ENCODE measurements at regions not wholly inside any gene's neighbourhood (a gene's known extent, or its start where the extent isn't known, plus 50 kb on each side); places are given as distances from the start of the nearest gene placed in this dataset.

DNA sequence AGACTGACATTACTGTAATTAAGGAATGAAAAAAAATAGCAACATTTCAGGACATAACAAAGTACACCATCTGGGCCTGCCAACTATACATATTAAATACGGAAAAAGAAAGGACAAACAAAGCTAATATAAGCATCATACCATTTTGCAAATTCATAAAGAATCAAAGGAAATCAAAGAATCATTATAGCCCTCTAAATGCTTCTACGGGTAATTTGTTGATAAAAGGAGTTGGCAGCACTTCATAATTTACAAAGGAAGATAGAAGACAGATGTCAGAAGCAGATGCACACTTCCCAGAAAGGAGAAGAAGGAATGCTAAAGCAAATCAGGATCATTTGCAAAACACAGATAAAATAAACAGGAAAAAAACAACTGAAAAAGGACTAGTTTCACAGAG lies 1757.3 kb downstream of the PCDH7 start:
- Histone ChIP-seq H3K9me3 (ENCODE audit: low read length) (no peaks in the 10 kb centered on the region), H3K4me1 (ENCODE audit: insufficient read depth, low read length) (peaks cover 3% of the 10 kb centered on the region; the same call in 1 of the 2 replicates), H3K4me3 (ENCODE audit: low read length) (no peak overlapping the region), H4K20me1 (ENCODE audit: low read length) (no peaks in the 10 kb centered on the region), H3K36me3 (ENCODE audit: low read depth, low read length) (no peaks in the 10 kb centered on the region), H3F3A (ENCODE audit: low read length, unreplicated experiment) (no peaks in the 10 kb centered on the region), H3K27ac (ENCODE audit: low read length) (no peak overlapping the region), H3K4me2 (ENCODE audit: low read length) (no peak overlapping the region), H3K9ac (ENCODE audit: low read length) (no peak overlapping the region), H3K79me2 (ENCODE audit: low read length) (no peaks in the 10 kb centered on the region), H3K27me3 (ENCODE audit: low read length) (no peaks in the 10 kb centered on the region), H2AFZ (ENCODE audit: low read length) (no peak overlapping the region), H3K9me2 (replicated peaks; ENCODE audit: low read length) (no peaks in the 10 kb centered on the region)
- TF ChIP-seq, protein P1, sequence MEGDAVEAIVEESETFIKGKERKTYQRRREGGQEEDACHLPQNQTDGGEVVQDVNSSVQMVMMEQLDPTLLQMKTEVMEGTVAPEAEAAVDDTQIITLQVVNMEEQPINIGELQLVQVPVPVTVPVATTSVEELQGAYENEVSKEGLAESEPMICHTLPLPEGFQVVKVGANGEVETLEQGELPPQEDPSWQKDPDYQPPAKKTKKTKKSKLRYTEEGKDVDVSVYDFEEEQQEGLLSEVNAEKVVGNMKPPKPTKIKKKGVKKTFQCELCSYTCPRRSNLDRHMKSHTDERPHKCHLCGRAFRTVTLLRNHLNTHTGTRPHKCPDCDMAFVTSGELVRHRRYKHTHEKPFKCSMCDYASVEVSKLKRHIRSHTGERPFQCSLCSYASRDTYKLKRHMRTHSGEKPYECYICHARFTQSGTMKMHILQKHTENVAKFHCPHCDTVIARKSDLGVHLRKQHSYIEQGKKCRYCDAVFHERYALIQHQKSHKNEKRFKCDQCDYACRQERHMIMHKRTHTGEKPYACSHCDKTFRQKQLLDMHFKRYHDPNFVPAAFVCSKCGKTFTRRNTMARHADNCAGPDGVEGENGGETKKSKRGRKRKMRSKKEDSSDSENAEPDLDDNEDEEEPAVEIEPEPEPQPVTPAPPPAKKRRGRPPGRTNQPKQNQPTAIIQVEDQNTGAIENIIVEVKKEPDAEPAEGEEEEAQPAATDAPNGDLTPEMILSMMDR (conservative IDR thresholded peaks at IDR 0.05; ENCODE audit: low read depth, low read length), result no peak
- TF ChIP-seq EZH2 (IDR thresholded peaks at IDR 0.05; ENCODE audit: low read length, unreplicated experiment), result no peak
- no TSS peak for BruUV-seq (replicated peaks)
- no peak for DNase-seq
- intact Hi-C loops (cut with micrococcal nuclease), result no loop called here
- ChIA-PET POLR2A (ENCODE audit: unreplicated experiment) (no interaction called here), CTCF (no interaction called here)
- no peak for ATAC-seq

- intact Hi-C loops (cut with micrococcal nuclease), result no loop called here
- Histone ChIP-seq H2AFZ (ENCODE audit: low read length) (no peak overlapping the region), H3K9me3 (ENCODE audit: low read length) (no peaks in the 10 kb centered on the region), H3K27me3 (ENCODE audit: low read length) (no peaks in the 10 kb centered on the region), H3K27ac (ENCODE audit: low read length) (no peak overlapping the region), H3K4me1 (ENCODE audit: insufficient read depth, low read length) (peaks cover 4% of the 10 kb centered on the region; the same call in 1 of the 2 replicates), H3K4me2 (ENCODE audit: low read length) (no peak overlapping the region), H3F3A (ENCODE audit: low read length, unreplicated experiment) (no peaks in the 10 kb centered on the region), H4K20me1 (ENCODE audit: low read length) (no peaks in the 10 kb centered on the region), H3K9ac (ENCODE audit: low read length) (no peak overlapping the region), H3K36me3 (ENCODE audit: low read depth, low read length) (no peaks in the 10 kb centered on the region), H3K4me3 (ENCODE audit: low read length) (no peak overlapping the region), H3K9me2 (replicated peaks; ENCODE audit: low read length) (no peaks in the 10 kb centered on the region), H3K79me2 (ENCODE audit: low read length) (no peaks in the 10 kb centered on the region)
- TF ChIP-seq EZH2phosphoT487 (IDR thresholded peaks at IDR 0.05; ENCODE audit: borderline replicate concordance, low read length), result no peak
- TF ChIP-seq EZH2 (IDR thresholded peaks at IDR 0.05; ENCODE audit: low read length, unreplicated experiment), result no peak
- TF ChIP-seq, protein P1 (conservative IDR thresholded peaks at IDR 0.05; ENCODE audit: low read depth, low read length), result no peak
- no TSS peak for BruUV-seq (replicated peaks)
- ATAC-seq, result no peak
- POLR2A ChIA-PET (ENCODE audit: unreplicated experiment), result no interaction called here
- DNase-seq, result no peak
- CTCF ChIA-PET, result interaction anchor here (0.7 kb wide), 1 partner anchor 644 kb away, joined by 6 read pairs; no protein-coding TSS in a partner anchor
Observed at GRCh38 chr4:32485956-32486355, 1765.8 kb downstream of the PCDH7 start.

GRCh38 chr4:32488690-32489089 lies 1768.5 kb downstream of the PCDH7 start:
- H3K36me3 ChIP-seq (ENCODE audit: low read depth, low read length), result no peaks in the 10 kb centered on the region
- H3K4me3 ChIP-seq (ENCODE audit: low read length), result no peak overlapping the region
- no peaks in the 10 kb centered on the region for H3K27me3 ChIP-seq (ENCODE audit: low read length)
- H3K4me1 ChIP-seq (ENCODE audit: insufficient read depth, low read length), result peaks cover 4% of the 10 kb centered on the region; the same call in 1 of the 2 replicates
- H3K9me3 ChIP-seq (ENCODE audit: low read length), result no peaks in the 10 kb centered on the region
- no peak overlapping the region for H3K4me2 ChIP-seq (ENCODE audit: low read length)
- H4K20me1 ChIP-seq (ENCODE audit: low read length), result no peaks in the 10 kb centered on the region
- H3K27ac ChIP-seq (ENCODE audit: low read length), result no peak overlapping the region
- ATAC-seq (peak; percentile 78), DNase-seq (peak; percentile 77)
- ChIA-PET POLR2A (ENCODE audit: unreplicated experiment) (no interaction called here), CTCF (no interaction called here)
- intact Hi-C loops (cut with micrococcal nuclease), result no loop called here
- no peak overlapping the region for H3K9ac ChIP-seq (ENCODE audit: low read length)
- no peak for TF ChIP-seq EZH2phosphoT487 (IDR thresholded peaks at IDR 0.05; ENCODE audit: borderline replicate concordance, low read length)
- TF ChIP-seq, protein P1 (conservative IDR thresholded peaks at IDR 0.05; ENCODE audit: low read depth, low read length), result no peak
- TF ChIP-seq EZH2 (IDR thresholded peaks at IDR 0.05; ENCODE audit: low read length, unreplicated experiment), result no peak
- H2AFZ ChIP-seq (ENCODE audit: low read length), result no peak overlapping the region
- H3K79me2 ChIP-seq (ENCODE audit: low read length), result no peaks in the 10 kb centered on the region
- BruUV-seq (replicated peaks), result no TSS peak
- no peaks in the 10 kb centered on the region for H3F3A ChIP-seq (ENCODE audit: low read length, unreplicated experiment)
- H3K9me2 ChIP-seq (replicated peaks; ENCODE audit: low read length), result no peaks in the 10 kb centered on the region
